ENCODE measurements at regions not wholly inside any gene's neighbourhood (a gene's known extent, or its start where the extent isn't known, plus 50 kb on each side); places are given as distances from the start of the nearest gene placed in this dataset.

GRCh38 chr2:104213758-104214157 is 640.2 kb upstream of the POU3F3 start:
- DNase-seq (ENCODE audit: low spot score): no peak
- in situ Hi-C loops (cut with MboI; ENCODE audit: low pct_unique_long_range_greater_than_20kb, low sequenced_read_pairs, unreplicated experiment): no loop called here
- TF ChIP-seq CTCF (IDR thresholded peaks at IDR 0.05; ENCODE audit: extremely low read depth, insufficient read depth, missing control alignments): no peak

- in situ Hi-C loops (cut with MboI; ENCODE audit: low pct_unique_long_range_greater_than_20kb, low sequenced_read_pairs, unreplicated experiment): no loop called here
- DNase-seq (ENCODE audit: low spot score): no peak
- no peak for TF ChIP-seq CTCF (IDR thresholded peaks at IDR 0.05; ENCODE audit: extremely low read depth, insufficient read depth, missing control alignments)
Observed at GRCh38 chr2:104215269-104216161, 638.4 kb upstream of the POU3F3 start.

- DNase-seq (ENCODE audit: low spot score): no peak
- TF ChIP-seq CTCF (IDR thresholded peaks at IDR 0.05; ENCODE audit: extremely low read depth, insufficient read depth, missing control alignments): no peak
- in situ Hi-C loops (cut with MboI; ENCODE audit: low pct_unique_long_range_greater_than_20kb, low sequenced_read_pairs, unreplicated experiment): no loop called here
Observed at GRCh38 chr2:104233591-104233990, 620.3 kb upstream of the POU3F3 start.

GRCh38 chr2:104236491-104236890 is 617.4 kb upstream of the POU3F3 start:
- in situ Hi-C loops (cut with MboI; ENCODE audit: low pct_unique_long_range_greater_than_20kb, low sequenced_read_pairs, unreplicated experiment): no loop called here
- no peak for TF ChIP-seq CTCF (IDR thresholded peaks at IDR 0.05; ENCODE audit: extremely low read depth, insufficient read depth, missing control alignments)
- no peak for DNase-seq (ENCODE audit: low spot score)

- in situ Hi-C loops (cut with MboI; ENCODE audit: low pct_unique_long_range_greater_than_20kb, low sequenced_read_pairs, unreplicated experiment): no loop called here
- no peak for TF ChIP-seq CTCF (IDR thresholded peaks at IDR 0.05; ENCODE audit: extremely low read depth, insufficient read depth, missing control alignments)
Observed at GRCh38 chr2:104240984-104241383, 612.9 kb upstream of the POU3F3 start.

GRCh38 chr2:104249629-104250028 is 604.3 kb upstream of the POU3F3 start:
- no peak for TF ChIP-seq CTCF (IDR thresholded peaks at IDR 0.05; ENCODE audit: extremely low read depth, insufficient read depth, missing control alignments)
- no peak for DNase-seq (ENCODE audit: low spot score)
- in situ Hi-C loops (cut with MboI; ENCODE audit: low pct_unique_long_range_greater_than_20kb, low sequenced_read_pairs, unreplicated experiment): no loop called here

More at GRCh38 chr2:104240984-104241383, 612.9 kb upstream of the POU3F3 start:
- no peak for DNase-seq (ENCODE audit: low spot score)
